GM23338 (cell line): ENCODE measurements at regions not wholly inside any gene's neighbourhood (a gene's known extent, or its start where the extent isn't known, plus 50 kb on each side); places are given as distances from the start of the nearest gene placed in this dataset.

Experiments
- ATAC-seq: fragments of 200-7000 bp; cut with Tn5 transposase; 3 replicates; pipeline ENCODE4 v1.9.1; 2020
- DNase-seq: peaks from one replicate; pipeline ENCODE4 v3.0.0-alpha.2; 2015; ENCODE audit warnings: low spot score
- H2AFZ ChIP-seq: fragments of 200-600 bp; sonication (generic); 2 replicates; pipeline ENCODE4 v1.8.0; 2016; ENCODE audit warnings: antibody characterized with exemption, mild to moderate bottlenecking, moderate library complexity
- H3F3A ChIP-seq: fragments of 200-600 bp; sonication (generic); replicated peaks from 2 replicates; pipeline ENCODE4 v1.8.0; 2017; ENCODE audit warnings: antibody characterized with exemption, mixed run types, low read depth
- H3K27ac ChIP-seq: fragments of 200-600 bp; sonication (generic); 2 replicates; pipeline ENCODE4 v1.6.1; 2016; ENCODE audit warnings: low read depth
- H3K27me3 ChIP-seq: fragments of 200-600 bp; sonication (generic); 2 replicates; pipeline ENCODE4 v1.8.0; 2016; ENCODE audit warnings: mild to moderate bottlenecking, mixed run types, moderate library complexity; ENCODE audit not compliant: insufficient read depth
- H3K36me3 ChIP-seq: fragments of 200-600 bp; sonication (generic); 2 replicates; pipeline ENCODE4 v1.8.0; 2016; ENCODE audit warnings: mild to moderate bottlenecking; ENCODE audit not compliant: insufficient read depth
- H3K4me1 ChIP-seq: fragments of 200-600 bp; sonication (generic); 2 replicates; pipeline ENCODE4 v1.8.0; 2016; ENCODE audit warnings: mild to moderate bottlenecking, moderate library complexity; ENCODE audit not compliant: insufficient read depth
- H3K4me2 ChIP-seq: fragments of 200-600 bp; sonication (generic); 2 replicates; pipeline ENCODE4 v1.7.1; 2017; ENCODE audit warnings: mixed run types
- H3K4me3 ChIP-seq: fragments of 200-600 bp; sonication (generic); 2 replicates; pipeline ENCODE4 v1.6.1; 2016; ENCODE audit warnings: mixed run types
- H3K79me2 ChIP-seq: fragments of 200-600 bp; sonication (generic); replicated peaks from 2 replicates; pipeline ENCODE4 v1.8.0; 2017; ENCODE audit warnings: mild to moderate bottlenecking; ENCODE audit not compliant: insufficient read depth
- H3K9me2 ChIP-seq: fragments of 200-600 bp; sonication (generic); 2 replicates; pipeline ENCODE4 v1.8.0; 2017; ENCODE audit not compliant: insufficient read depth
- H4K20me1 ChIP-seq: fragments of 200-600 bp; sonication (generic); replicated peaks from 2 replicates; pipeline ENCODE4 v1.8.0; 2017; ENCODE audit warnings: mild to moderate bottlenecking; ENCODE audit not compliant: insufficient read depth
- H3K27ac Mint-ChIP-seq: 2 replicates; pipeline ENCODE4 v1.8.0; 2020; ENCODE audit warnings: inconsistent platforms, mild to moderate bottlenecking, moderate library complexity, mixed read lengths
- H3K27me3 Mint-ChIP-seq: 3 replicates; pipeline ENCODE4 v1.8.0; 2022; ENCODE audit warnings: low read depth, mild to moderate bottlenecking, moderate library complexity, mixed read lengths, inconsistent platforms; ENCODE audit not compliant: insufficient read depth, poor library complexity
- H3K36me3 Mint-ChIP-seq: 3 replicates; pipeline ENCODE4 v1.8.0; 2021; ENCODE audit warnings: low read depth, mild to moderate bottlenecking, inconsistent platforms, moderate library complexity, mixed read lengths
- H3K4me1 Mint-ChIP-seq: 3 replicates; pipeline ENCODE4 v1.8.0; 2020; ENCODE audit warnings: mild to moderate bottlenecking, inconsistent platforms, mixed read lengths
- H3K4me3 Mint-ChIP-seq: 3 replicates; pipeline ENCODE4 v1.8.0; 2021; ENCODE audit warnings: moderate library complexity, mild to moderate bottlenecking, inconsistent platforms, mixed read lengths
- H3K9me3 Mint-ChIP-seq: 3 replicates; pipeline ENCODE4 v1.8.0; 2020; ENCODE audit warnings: moderate library complexity, mild to moderate bottlenecking, inconsistent platforms, mixed read lengths
- CTCF ChIP-seq, 2 experiments: fragments of 200-600 bp in 1 of 2; sonication (generic) in 1 of 2; conservative IDR thresholded peaks; 2 replicates each; pipeline versions ENCODE4 v1.5.1 to v1.6.1; 2016 to 2017; ENCODE audit warnings: antibody characterized with exemption in 2 of 2, low read depth in 2 of 2, mild to moderate bottlenecking in 2 of 2, moderate library complexity in 1 of 2
- STAT1 ChIP-seq: IDR thresholded peaks from one replicate; pipeline ENCODE4 v1.6.1; 2016; ENCODE audit warnings: antibody characterized with exemption; ENCODE audit not compliant: unreplicated experiment
- ZNF462 ChIP-seq: fragments of 250-450 bp; sonication (Bioruptor Pico); IDR thresholded peaks from 2 replicates; pipeline ENCODE4 v1.5.0; 2020; ENCODE audit warnings: mild to moderate bottlenecking, moderate library complexity

GRCh38 chr7:42745357-42746059, 166.4 kb downstream of the C7orf25 start:
- Histone ChIP-seq H2AFZ (no peak overlapping the region), H3K79me2 (no peaks in the 10 kb centered on the region), H3K4me3 (no peak overlapping the region), H3F3A (no peaks in the 10 kb centered on the region), H4K20me1 (no peaks in the 10 kb centered on the region), H3K4me2 (no peak overlapping the region), H3K9me2 (0 out of 2 replicates have a peak, but pooled peaks cover 4% of the 10 kb centered on the region), H3K27ac (no peak overlapping the region), H3K36me3 (no peaks in the 10 kb centered on the region), H3K27me3 (no peaks in the 10 kb centered on the region), H3K4me1 (0 out of 2 replicates have a peak, but pooled peaks cover 4% of the 10 kb centered on the region)
- TF ChIP-seq STAT1, result no peak
- TF ChIP-seq ZNF462 (CRISPR knock-in tag), result peak; percentile 70
- peak; percentile 84 to 94 for TF ChIP-seq CTCF (conservative IDR thresholded peaks at IDR 0.05; ENCODE audit: low read depth in 2 of 2)
- DNase-seq (peak; percentile 89), ATAC-seq (peak; percentile 56)
- peaks cover 5% of the 10 kb centered on the region; the same call in 2 of the 3 replicates for H3K9me3 Mint-ChIP-seq
- H3K4me1 Mint-ChIP-seq, result peaks cover 5% of the 10 kb centered on the region; the same call in 2 of the 3 replicates
- no peak overlapping the region for H3K27ac Mint-ChIP-seq
- no peaks in the 10 kb centered on the region for H3K36me3 Mint-ChIP-seq
- no peak overlapping the region for H3K4me3 Mint-ChIP-seq
- no peaks in the 10 kb centered on the region for H3K27me3 Mint-ChIP-seq
